PC-9 (cell line): ENCODE measurements at regions not wholly inside any gene's neighbourhood (a gene's known extent, or its start where the extent isn't known, plus 50 kb on each side); places are given as distances from the start of the nearest gene placed in this dataset.
"Not testable (repeated sequence)": the region's sequence is repeated elsewhere in the genome, so short reads cannot be mapped to it uniquely, and the experiment has no call there.

ENCODE experiments used
- CTCF ChIP-seq: fragments of 200-600 bp; sonication (generic); conservative IDR thresholded peaks from 2 replicates; pipeline ENCODE4 v1.6.1; 2017; ENCODE audit warnings: mixed run types, antibody characterized with exemption, mild to moderate bottlenecking, moderate library complexity
- EZH2 ChIP-seq: fragments of 200-600 bp; sonication (generic); IDR thresholded peaks from 2 replicates; pipeline ENCODE4 v1.8.0; 2017; ENCODE audit warnings: antibody characterized with exemption, low read depth

DNA sequence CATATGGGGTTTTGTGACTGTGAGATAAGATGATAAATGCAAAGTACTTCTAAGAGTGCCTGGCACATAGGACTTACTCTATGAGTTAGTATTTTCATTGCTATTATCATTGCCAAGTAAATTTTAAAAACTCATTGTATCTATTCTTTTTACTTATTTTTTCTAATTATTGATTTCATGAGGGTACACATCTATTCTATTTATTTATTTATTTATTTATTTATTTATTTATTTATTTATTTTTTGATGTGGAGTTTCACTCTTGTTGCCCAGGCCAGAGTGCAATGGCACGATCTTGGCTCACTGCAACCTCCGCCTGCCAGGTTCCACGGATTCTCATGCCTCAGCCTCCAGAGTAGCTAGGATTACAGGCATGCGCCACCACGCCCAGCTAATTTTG lies 556.6 kb upstream of the DIAPH2 start:
- TF ChIP-seq CTCF, EZH2: not testable (repeated sequence)
